ENCODE measurements at regions not wholly inside any gene's neighbourhood (a gene's known extent, or its start where the extent isn't known, plus 50 kb on each side); places are given as distances from the start of the nearest gene placed in this dataset.

GRCh38 chr6:167487749-167488664 lies 163.1 kb downstream of the TTLL2 start:
- DNase-seq (ENCODE audit: low spot score), result peak; percentile 69

GRCh38 chr6:167491438-167492099 lies 166.7 kb downstream of the TTLL2 start:
- DNase-seq (ENCODE audit: low spot score), result no peak

DNA sequence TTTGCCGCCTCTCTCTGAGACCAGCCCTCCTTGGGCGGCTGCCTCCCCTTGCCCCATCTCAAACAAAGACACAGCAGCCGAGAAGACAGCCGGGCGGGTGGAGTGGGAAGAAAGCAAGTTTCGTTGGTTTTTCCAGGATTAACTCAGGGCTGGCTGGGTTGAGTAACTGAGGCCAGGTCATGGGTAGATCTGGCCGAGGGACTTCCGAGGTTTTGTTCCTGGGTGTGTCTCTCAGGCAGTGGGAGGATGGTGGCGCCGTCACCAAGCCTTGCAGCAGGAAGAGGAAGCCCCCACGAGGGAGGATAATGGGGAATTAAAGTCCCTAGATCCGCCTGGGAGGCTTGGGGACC lies 167.2 kb downstream of the TTLL2 start:
- DNase-seq (ENCODE audit: low spot score), result no peak

DNA sequence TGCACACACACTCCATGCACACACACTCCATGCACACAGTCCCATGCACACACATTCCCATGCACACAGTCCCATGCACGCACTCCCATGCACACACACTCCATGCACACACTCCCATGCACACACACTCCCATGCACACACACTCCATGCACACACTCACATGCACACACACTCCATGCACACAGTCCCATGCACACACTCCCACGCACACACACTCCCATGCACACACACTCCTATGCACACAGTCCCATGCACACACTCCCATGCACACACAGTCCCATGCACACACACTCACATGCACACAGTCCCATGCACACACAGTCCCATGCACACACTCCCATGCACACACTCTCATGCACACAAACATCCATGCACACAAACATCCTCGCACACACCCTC lies 168.4 kb downstream of the TTLL2 start:
- no peak for DNase-seq (ENCODE audit: low spot score)

DNA sequence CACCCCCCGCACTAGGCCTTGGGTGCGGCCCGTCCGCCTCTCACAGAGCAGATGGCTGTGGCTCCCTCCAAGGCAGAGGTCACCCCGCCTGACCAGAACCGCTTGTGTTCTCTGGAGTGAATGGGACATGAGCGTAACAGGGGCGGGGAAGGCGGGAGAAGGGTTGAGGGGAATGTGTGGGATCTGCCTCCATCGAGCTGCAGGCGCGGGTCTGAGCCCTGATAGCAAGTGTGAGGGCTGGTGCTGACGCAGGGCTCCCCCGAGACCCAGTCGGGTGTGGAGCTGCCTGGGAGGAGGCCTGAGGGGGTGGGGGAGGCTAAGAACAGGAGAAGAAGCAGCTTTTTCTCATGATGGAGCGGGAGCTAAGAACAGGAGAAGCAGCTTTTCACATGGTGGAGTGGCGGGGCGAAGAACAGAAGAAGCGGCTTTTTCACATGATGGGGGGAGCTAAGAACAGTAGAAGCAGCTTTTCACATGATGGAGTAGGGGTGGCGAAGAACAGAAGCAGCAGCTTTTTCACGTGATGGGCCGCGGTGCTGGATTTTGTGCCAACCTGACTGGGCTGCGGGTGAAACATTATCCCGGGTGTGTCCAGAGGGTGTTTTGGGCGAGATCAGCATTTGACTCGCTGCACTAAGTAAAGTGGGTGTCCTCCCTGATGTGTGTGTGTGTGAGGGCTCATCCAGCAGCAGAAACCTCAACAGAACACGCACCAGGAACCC lies 169.3 kb downstream of the TTLL2 start:
- no peak for DNase-seq (ENCODE audit: low spot score)

DNA sequence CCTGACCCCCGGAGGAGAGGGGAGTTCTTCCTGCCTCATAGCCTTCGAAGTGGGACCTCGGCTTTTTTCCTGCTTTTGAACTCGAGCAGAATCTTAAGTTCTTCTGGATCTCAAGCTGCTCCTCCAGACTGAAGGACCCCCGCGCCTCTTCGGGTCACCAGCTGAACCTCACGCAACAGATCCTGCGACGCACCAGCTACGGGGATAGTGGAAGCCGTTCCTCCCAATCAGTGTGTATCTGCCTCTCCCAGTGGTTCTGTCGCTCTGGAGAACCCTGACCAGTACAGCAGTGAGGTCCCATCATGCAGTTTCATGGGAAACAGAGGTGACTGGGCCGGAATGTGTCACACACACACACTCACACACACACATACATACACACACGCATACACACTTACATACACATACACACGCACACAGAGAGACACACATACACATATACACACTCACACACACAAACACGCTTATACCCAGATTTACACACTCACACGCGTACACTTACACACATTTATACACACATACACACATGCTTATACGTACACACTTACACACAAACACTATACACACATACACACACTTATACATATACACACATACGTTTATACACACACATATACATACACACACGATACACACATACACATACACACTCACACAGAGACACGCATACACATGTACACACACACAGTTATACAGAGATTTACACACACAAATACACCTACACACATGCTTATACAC lies 170.0 kb downstream of the TTLL2 start:
- no peak for DNase-seq (ENCODE audit: low spot score)

DNA sequence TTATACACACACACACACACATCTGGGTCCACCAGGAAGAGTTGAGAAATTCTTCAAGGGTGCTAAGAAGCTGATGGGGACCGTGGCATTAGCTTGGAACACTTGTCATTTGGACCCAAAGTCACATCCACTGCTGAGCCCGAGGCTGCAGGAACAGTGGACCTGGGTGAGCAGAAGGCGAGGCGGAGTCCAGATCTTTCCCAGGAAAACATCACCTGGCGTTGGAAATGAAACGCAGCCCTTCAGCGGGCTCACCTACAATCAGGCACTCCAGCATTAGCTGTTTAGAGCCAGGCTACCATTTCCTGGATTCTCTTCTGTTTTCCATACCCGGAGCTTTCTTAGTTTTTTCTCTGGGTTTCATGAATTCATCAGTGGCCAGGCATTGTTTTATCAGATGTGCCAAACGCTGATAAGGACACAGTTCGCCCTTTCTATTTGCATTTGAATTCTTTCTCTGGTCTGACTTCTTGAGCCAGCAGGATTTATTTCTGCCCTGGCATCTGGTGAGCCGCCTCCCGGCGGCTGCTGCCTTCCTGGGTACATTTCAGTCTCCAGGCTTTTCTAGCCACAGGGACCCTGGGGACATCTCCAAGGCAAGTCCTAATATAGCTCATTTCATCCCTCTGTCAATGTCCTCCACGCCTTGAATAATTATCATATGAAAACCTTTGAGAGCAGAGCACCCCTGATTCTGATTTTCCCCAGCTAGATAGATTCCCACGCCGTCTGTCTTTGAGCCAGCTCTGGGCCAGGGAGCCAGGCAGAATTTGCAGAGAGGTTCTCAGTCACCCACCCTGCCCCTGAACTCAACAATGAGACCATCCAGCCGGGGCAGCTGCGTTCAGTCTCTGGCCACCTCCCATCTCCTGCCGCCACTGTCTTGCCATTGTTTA lies 170.9 kb downstream of the TTLL2 start:
- DNase-seq (ENCODE audit: low spot score), result no peak

- no peak for DNase-seq (ENCODE audit: low spot score)
Measured at GRCh38 chr6:167496707-167497106, 171.8 kb downstream of the TTLL2 start.

DNA sequence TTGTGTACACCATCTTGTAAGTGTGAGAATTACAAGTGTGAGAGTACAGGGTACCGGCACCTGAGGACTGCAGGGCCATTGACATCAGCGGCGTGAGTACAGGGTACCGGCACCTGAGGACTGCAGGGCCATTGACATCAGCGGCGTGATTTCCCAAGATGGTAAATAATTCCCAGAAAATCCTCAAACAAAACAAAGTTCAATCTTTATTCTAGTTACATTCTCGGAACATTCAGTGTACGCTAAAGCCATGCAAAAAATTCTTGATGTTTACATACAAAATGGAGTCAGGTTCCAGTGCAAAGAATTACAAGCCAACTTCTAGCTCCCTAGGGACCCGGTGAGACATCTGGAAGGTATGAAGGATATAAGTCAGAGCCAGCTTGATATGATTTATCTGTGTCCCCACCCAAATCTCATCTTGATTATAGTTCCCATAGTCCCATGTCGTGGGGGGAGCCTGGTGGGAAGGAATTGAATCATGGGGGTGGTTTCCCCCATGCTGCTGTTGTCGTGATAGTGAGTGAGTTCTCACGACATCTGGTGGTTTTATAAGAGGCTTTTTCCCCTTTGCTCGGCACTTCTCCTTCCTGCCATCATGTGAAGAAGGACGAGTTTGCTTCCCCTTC lies 172.7 kb downstream of the TTLL2 start:
- DNase-seq (ENCODE audit: low spot score), result no peak

DNA sequence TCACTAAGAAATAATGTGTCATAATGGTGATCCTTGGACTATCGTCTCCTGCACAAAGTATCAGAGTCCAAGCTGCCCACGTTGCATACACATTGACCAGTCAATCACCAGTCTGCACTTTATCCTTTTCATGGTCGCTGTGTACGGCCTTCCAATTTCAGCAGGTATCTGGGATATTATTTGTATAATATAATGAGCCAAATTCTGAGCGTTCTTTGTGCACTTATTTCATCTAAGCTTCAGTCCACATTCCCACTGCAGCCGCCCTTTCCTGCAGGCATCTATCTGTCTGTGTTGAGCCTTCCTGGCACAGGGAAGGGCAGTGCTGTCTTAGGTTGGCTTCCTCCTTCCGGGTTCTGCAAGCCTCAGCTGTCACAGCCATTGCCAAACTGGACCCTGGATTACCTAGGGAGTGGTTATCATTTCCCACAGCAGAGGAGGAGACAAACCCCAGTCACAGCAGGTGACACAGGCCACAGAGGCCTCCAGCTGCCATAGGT lies 174.3 kb downstream of the TTLL2 start:
- no peak for DNase-seq (ENCODE audit: low spot score)

DNA sequence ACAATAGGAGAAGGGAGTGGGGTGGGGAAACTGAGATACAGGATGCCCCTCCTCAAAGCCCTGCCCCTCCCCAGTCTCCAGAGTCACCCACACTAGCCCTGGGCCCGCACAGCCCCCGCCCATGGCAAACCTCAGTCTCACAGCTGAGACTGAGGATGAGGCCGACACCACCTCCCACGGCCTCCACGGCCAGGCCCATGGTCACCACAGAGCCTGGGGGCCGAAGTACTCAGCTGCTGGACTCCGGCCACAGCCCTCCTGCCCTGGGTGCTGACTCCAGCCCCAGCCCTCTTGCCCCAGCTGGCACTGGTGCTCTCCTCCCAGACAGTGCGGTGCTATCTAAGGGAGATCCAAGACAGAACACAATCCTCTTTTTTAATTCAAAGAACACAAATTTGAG lies 176.1 kb downstream of the TTLL2 start:
- DNase-seq (ENCODE audit: low spot score), result no peak

GRCh38 chr6:167501831-167502385 lies 177.0 kb downstream of the TTLL2 start:
- DNase-seq (ENCODE audit: low spot score), result no peak

DNA sequence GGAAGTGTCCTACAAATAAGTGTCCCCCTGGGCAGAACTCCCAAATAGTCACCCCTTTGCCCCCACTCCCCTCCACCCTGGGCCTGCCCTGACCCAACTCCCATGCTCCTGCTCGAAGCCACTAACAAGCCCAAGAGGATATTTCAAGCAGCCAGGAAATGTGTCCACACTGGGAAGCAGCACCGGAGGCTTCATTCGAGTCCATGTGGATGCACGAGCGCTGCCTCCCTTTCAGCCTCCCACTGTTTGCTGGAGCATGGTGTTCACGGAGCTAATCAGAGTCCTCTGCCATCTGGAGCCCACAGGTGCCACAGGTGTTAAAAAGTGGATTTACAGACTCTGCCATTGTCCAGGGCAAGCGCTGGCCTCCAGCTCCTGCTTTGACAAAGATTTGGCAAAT lies 177.6 kb downstream of the TTLL2 start:
- DNase-seq (ENCODE audit: low spot score), result no peak

DNA sequence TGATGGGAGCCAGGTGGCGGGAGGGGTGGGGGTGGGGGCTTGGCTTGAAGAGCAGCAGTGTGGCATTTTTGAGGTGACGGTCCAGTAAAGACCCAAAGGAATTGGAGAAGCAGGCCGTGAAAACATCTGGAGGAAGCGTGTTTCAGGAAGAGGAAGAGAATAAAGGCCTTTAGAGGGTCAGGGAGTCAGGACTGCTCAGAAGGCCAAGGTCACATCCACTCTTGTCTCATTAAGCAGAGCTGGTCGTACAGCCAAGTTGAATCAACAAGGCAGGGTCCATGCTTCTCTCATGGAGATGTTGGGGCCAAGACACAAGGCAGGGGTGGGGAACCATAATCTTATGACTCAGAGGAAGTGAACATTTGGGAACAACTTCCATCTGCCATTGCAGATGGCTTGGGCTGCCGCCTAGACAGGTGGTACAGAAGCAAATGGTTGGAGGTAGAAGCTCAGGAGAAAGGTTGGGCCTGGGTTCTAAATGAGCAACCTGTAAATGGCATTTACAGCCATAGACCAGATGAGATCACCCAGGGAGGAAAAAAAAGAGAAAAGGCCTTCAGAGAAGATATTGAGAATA lies 179.6 kb downstream of the TTLL2 start:
- no peak for DNase-seq (ENCODE audit: low spot score)

DNA sequence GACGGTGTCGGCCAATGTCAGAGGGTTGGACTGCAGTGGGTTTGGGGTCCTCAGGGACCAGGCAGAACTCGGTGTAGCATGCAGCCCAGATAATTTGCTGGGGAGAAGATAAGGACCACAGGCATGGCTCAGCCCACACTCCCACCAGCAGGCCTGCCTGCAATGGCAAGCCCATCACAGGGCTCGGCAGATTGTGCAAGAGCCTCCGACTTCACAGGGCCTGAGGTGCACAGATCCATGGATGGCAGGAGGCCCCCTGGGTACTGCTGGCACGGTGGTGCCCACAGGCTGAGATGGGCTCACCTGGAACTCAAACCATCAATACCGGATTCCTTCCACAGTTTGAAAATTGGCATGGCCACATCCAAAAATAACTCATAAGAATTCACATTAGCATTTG lies 180.3 kb downstream of the TTLL2 start:
- no peak for DNase-seq (ENCODE audit: low spot score)

GRCh38 chr6:167505782-167506181 lies 180.9 kb downstream of the TTLL2 start:
- DNase-seq (ENCODE audit: low spot score), result no peak

DNA sequence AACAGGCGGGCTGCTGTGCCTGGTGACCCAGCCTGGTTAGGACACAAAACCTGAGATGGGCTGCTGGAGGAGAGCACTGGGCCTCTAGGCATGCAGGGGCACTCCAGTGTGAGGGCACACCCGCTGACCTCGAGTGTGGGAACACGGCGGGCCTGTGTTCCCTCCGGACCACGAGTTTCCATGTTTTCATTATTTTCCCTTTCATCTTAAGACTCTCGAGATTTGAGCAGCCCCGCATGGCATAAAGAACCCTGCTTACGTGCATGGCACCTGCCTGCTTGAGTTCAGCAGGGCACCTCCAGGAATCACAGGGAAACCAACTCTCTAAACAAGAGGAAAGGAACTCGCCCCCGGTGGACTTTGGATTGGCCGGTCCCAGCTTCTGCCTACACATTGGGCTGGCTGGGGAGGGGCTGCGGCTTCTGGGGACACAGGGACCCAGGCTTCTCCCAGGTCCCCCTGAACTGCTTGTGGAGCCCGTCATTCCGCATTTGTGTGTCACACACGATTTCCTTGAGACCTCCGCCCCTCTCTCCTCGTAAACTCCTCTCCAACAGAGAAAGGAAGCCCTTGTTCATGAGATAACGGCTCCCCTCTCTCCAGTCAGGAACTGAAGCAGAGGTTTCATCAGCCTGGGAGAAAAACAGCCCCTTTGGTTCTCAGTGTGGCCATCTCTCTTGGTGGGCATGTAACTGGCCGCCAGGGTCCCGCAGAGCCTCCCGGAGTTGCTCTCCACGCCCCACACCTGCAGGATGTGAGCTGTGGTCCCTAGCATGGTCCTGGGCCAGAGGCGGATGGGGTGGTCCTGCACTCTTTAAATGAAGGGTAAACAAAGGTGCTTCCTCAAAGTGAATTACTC lies 181.8 kb downstream of the TTLL2 start:
- no peak for DNase-seq (ENCODE audit: low spot score)

GRCh38 chr6:167507376-167507945 lies 182.6 kb downstream of the TTLL2 start:
- no peak for DNase-seq (ENCODE audit: low spot score)

All from mesenteric fat pad (tissue), 1 donor.